Bronchial epithelial cell (primary cell): ENCODE measurements at regions not wholly inside any gene's neighbourhood (a gene's known extent, or its start where the extent isn't known, plus 50 kb on each side); places are given as distances from the start of the nearest gene placed in this dataset.

Source experiments
- DNase-seq: peaks from one replicate; pipeline ENCODE4 v3.0.0-alpha.2; 2010; ENCODE audit warnings: low read depth
- FAIRE-seq: peaks from 2 replicates; lab custom pipeline; 2011; peaks lifted over from hg19 to GRCh38; lab: Jason Lieb, UNC
- H3K27me3 ChIP-seq: 2 replicates; pipeline ENCODE4 v1.5.1; 2011; ENCODE audit warnings: low read length; ENCODE audit not compliant: control insufficient read depth, insufficient read depth
- H3K36me3 ChIP-seq: 2 replicates; pipeline ENCODE4 v1.5.1; 2011; ENCODE audit warnings: low read length; ENCODE audit not compliant: control insufficient read depth, insufficient read depth
- H3K4me3 ChIP-seq: 2 replicates; pipeline ENCODE4 v1.5.1; 2011; ENCODE audit warnings: mild to moderate bottlenecking, low read depth, low read length, control low read depth
- TF ChIP-seq, protein P1 (sequence below): IDR thresholded peaks from 2 replicates; pipeline ENCODE4 v1.5.1; 2011; ENCODE audit warnings: mild to moderate bottlenecking, moderate library complexity, low read length, control low read depth, inconsistent platforms; ENCODE audit not compliant: insufficient read depth, severe bottlenecking

DNA sequence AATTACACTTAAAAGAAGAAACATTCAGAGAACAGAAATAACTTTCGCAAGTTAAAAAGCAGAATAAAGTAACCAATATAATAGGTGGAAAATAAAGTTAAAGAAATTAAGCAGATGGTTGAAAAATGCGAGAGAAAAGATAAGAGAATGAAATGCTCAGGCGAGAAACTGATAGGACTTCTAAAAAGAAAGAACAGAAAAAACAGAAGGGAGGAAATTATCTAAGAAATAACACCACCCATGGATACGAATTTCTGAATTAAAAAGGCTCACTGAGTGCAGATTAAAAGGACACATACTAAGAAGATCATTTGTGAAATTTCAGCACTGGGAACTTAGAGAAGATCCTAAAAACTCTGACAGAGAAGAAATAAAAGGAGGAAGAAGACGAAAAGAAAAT is 92.0 kb downstream of the HLX start:
- Histone ChIP-seq H3K4me3 (no peak overlapping the region), H3K36me3 (no peaks in the 10 kb centered on the region), H3K27me3 (no peaks in the 10 kb centered on the region)
- TF ChIP-seq, protein P1, sequence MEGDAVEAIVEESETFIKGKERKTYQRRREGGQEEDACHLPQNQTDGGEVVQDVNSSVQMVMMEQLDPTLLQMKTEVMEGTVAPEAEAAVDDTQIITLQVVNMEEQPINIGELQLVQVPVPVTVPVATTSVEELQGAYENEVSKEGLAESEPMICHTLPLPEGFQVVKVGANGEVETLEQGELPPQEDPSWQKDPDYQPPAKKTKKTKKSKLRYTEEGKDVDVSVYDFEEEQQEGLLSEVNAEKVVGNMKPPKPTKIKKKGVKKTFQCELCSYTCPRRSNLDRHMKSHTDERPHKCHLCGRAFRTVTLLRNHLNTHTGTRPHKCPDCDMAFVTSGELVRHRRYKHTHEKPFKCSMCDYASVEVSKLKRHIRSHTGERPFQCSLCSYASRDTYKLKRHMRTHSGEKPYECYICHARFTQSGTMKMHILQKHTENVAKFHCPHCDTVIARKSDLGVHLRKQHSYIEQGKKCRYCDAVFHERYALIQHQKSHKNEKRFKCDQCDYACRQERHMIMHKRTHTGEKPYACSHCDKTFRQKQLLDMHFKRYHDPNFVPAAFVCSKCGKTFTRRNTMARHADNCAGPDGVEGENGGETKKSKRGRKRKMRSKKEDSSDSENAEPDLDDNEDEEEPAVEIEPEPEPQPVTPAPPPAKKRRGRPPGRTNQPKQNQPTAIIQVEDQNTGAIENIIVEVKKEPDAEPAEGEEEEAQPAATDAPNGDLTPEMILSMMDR: no peak
- no peak for DNase-seq
- FAIRE-seq: no peak

DNA sequence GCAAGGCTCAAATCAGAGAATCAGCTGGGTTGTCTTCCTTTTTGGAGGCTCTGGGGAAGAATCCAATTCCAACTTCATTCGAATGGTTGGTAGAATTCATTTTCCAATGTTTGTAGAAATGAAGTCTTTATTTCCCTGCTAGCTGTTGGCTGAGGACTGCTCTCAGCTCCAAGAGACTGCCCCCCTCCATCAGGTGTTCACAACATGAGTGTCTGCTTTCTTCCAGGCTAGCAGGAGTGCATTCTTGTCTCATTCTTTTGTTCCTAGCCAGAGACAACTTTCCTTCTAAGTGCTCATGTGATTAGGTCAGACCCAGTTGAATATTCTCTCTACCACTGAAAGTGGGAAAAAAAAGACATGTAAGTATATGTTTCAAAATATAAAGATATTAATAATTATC is 95.2 kb downstream of the HLX start:
- no peak for FAIRE-seq
- H3K4me3 ChIP-seq: no peak overlapping the region
- H3K36me3 ChIP-seq: no peaks in the 10 kb centered on the region
- H3K27me3 ChIP-seq: no peaks in the 10 kb centered on the region
- no peak for DNase-seq
- TF ChIP-seq, protein P1: no peak

DNA sequence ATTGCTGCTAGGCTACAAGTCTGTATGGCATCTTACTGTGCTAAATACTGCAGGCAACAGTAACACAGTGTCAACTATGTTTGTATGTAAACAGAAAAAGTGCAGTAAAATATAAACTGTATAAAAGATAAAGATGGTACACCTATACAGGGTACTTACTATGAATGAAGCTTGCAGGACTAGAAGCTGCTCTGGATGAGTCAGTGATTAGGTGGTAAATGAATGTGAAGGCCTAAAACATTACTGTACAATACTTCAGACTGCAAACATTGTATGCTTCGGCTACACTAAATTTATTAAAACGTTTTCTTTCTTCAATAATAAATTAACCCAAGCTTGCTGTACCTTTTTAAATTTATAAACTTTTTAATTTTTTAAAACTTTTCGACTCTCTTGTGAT is 97.1 kb downstream of the HLX start:
- FAIRE-seq: no peak

GRCh38 chr1:220979371-220979770 is 100.1 kb downstream of the HLX start:
- no peak overlapping the region for H3K4me3 ChIP-seq
- FAIRE-seq (no peak), DNase-seq (no peak)
- H3K27me3 ChIP-seq: no peaks in the 10 kb centered on the region
- TF ChIP-seq, protein P1: no peak
- no peaks in the 10 kb centered on the region for H3K36me3 ChIP-seq

More for the DNA sequence above, 97.1 kb downstream of the HLX start:
- DNase-seq: peak; percentile 7
- H3K4me3 ChIP-seq: no peak overlapping the region
- H3K27me3 ChIP-seq: no peaks in the 10 kb centered on the region
- TF ChIP-seq, protein P1: no peak
- no peaks in the 10 kb centered on the region for H3K36me3 ChIP-seq

- no peak for FAIRE-seq
- TF ChIP-seq, protein P1: no peak
- Histone ChIP-seq H3K36me3 (no peaks in the 10 kb centered on the region), H3K27me3 (no peaks in the 10 kb centered on the region), H3K4me3 (no peak overlapping the region)
- DNase-seq: no peak
These were observed 103.4 kb downstream of the HLX start for GRCh38 chr1:220982686-220983085.

- FAIRE-seq: no peak
- no peaks in the 10 kb centered on the region for H3K36me3 ChIP-seq
- TF ChIP-seq, protein P1: no peak
- no peak overlapping the region for H3K4me3 ChIP-seq
- no peak for DNase-seq
- no peaks in the 10 kb centered on the region for H3K27me3 ChIP-seq
These were observed 104.8 kb downstream of the HLX start for GRCh38 chr1:220983877-220984635.
